Amygdala (tissue), 56 donors: ENCODE measurements at regions not wholly inside any gene's neighbourhood (a gene's known extent, or its start where the extent isn't known, plus 50 kb on each side); places are given as distances from the start of the nearest gene placed in this dataset.
"Not testable (repeated sequence)": the region's sequence is repeated elsewhere in the genome, so short reads cannot be mapped to it uniquely, and the experiment has no call there.

Experiments used
- DNase-seq, 56 donors: peaks; one replicate each; lab custom pipeline; 2025; lab: John Stamatoyannopoulos, UW

DNA sequence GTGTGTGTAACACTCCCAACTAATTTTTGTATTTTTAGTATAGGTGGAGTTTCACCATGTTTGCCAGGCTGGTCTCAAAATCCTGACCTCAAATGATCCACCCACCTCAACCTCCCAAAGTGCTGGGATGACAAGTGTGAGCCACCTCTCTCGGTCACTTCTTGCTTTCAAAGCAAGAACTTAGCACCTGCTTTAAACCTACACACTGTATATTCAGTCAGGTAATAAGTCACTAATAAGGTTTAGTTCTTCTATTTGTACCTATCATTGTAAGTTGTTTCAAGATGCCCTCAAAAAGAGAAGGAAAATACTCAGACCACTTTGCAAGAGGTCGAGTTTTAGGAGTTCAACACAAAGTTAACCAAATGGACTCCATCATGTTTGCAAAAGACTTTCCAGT lies 431.3 kb downstream of the MRPL39 start:
- no peak for DNase-seq

DNA sequence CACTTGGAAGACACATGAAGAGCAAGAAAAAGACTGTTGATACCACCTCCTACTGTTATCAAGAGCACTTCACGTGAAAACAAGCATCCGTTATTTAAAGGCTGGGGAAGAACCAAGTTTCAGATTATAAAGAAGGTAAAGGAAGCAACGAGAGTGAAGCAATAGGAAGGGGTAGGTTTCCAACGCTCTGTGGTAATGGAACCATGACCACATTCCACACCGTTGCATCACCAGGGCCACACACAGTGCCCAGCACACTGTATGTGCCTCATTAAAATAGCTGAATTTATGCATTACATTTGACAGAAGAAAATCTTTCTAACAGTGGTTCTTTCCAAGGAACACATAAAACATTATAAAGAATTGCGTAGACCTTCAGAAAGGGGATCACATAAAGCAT lies 435.8 kb downstream of the MRPL39 start:
- no peak for DNase-seq

DNA sequence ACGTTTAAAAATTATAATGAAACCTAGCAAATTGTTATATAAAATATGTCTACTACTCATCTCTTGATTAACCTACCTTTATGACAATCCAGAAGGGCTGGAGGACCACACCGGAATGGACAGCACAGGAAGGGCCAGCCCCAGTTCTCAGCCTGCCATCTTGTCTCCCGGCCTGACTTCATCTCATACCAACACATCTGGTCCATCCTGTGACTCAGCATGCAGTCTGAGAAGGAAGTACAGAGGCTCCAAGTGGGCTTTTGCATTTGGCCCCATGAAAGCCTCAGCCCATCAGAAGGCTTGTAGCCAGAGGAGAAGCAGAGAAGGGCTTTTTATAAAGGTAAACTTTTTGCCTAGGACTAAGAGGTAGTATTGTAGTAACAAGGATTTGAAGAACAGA lies 436.6 kb downstream of the MRPL39 start:
- DNase-seq = no peak

DNA sequence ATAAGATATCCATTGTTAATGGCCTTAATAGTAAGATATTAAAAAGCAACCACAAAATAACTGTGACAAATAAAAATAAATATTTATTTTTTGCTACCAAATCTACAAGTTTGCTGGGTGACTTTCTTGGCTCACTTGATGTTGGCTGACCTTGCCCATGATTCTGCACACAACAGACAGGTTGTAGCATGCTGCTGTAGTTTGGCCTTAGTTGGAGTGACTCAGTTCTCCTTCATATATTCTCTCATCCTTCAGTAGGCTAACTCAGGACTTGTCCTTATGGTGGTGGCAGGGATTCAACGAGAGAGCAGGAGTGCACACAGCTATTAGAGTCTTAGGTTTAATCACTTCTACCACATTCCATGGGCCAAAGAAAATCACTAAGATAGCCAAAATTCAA lies 437.9 kb downstream of the MRPL39 start:
- no peak for DNase-seq

DNA sequence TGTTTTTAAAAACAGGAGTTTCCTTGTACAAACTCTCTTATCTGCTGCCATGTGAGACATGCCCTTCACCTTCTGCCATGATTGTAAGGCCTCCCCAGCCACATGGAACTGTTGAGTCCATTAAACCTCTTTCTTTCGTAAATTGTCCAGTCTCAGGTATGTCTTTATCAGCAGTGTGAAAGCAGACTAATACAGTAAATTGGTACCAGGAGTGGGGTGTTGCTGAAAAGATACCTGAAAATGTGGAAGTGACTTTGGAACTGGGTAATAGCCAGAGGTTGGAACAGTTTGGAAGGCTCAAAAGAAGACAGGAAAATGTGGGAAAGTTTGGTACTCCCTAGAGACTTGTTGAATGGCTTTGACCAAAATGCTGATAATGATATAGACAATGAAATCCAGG lies 440.4 kb downstream of the MRPL39 start:
- DNase-seq = not testable (repeated sequence)

DNA sequence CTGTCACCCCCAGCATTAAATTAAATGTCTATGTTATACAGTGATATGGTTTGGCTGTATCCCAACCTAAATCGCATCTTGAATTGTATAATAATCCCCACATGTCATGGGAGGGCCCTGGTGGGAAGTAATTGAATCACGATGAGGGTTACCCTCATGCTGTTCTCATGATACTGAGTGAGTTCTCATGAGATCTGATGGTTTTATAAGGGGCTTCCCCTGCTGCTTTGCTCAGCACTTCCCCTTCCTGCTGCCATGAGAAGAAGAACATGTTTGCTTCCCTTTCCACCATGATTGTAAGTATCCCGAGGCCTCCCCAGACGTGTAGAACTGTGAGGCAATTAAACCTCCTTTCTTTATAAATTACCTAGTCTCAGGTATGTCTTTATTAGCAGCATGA lies 445.7 kb downstream of the MRPL39 start:
- DNase-seq = no peak

DNA sequence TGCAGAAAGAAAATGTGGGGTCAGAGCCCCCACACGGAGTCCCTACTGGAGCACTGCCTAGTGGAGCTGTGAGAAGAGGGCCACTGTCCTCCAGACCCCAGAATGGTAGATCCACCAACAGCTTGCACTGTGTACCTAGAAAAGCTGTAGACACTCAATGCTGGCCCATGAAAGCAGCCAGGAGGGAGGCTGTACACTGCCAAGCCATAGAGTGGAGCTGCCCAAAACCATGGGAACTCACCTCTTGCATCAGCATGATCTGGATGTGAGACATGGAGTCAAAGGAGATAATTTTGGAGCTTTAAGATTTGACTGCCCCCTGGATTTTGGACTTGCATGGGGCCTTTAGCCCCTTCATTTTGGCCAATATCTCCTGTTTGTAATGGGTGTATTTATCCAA lies 452.3 kb downstream of the MRPL39 start:
- DNase-seq = not testable (repeated sequence)

DNA sequence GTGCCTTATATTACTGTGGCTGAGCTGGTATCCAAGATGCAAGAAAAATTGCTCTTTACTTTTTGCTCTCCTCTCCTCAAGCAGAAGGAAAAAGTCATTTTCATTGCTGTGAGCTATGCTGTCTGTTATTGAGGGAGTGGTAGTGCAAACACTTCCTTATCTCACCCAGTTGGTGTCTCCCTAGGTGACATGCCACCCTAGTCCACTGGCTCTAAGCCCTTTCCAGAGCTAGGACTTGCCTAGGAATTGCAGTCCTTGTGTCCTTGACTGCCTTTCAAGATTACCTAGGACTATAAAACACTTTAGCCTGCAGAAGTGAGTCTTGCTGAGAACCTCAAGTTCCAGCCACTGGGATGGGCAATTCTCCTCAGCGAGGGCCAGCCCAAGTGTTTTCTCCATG lies 458.3 kb downstream of the MRPL39 start:
- no peak for DNase-seq

DNA sequence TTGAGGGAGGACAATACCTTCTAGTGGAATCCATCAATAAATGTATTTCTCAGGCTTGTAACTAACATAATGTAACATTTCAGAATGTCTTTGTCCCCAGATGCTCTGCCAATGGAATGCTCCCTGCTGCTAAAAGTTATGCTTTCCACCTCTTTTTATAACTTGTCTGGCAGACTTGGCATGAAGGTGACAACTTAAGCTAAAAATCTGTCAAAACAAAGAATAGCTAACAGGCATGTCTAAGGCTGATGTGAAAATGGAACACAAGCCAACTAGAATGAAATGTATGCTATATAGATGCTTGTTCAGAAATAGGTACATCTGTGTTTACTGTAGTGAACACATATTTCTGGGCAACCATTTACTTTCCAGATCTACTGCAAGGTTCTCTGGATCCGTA lies 467.9 kb downstream of the MRPL39 start:
- no peak for DNase-seq

DNA sequence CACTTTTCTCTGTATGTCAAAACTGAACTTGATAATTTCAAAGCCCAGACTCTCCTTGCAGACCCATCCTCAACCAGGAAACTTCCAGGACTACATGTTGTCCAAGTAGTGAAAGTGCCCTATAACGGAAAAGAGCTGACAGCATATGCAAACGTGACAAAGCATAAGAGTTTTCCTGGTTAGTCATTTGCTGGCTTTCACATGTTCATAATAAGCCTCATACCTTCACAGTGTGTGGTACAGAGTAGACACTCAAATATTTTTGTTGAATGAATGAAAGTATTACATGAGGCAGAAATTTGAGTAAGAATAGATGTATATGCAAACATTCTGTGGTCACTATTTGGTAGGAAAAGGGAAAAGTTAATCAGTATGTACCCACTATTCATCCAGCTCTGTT lies 473.3 kb downstream of the MRPL39 start:
- DNase-seq = no peak

DNA sequence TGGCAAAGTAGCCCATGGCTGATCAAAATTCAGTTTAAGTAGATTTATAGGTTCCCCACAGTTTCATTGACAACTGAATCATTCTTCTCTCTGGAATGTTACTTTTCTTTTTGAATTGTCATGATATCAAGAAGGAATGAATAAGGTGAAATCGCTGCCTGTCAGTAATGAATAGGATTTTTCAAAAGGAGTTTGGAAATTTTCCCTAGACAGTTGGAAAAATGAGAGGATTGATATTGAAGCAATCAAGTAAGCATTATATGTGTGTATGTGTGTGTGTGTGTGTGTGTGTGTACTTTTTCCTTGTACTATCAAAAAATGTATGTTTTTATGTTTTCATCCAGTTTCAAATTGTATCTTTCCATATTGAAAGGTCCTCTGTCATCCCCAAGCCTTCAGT lies 479.5 kb downstream of the MRPL39 start:
- no peak for DNase-seq

DNA sequence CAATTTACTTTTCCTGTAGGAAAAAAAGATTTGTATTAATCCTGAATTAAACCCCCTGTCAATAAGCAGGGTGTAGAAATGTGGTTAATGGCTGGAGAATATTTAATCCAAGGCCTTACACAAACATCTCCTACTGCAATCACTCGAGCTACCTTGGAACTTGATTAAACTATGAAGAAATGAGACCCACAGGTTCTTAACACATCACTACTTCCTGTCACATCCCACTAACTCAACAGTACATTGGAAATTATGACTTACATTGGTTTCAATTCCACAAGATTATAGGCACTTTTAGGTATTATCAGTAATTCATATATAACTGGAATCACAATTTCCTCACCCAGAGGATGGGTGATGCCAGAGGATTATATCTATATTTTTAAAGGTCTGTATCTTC lies 480.3 kb downstream of the MRPL39 start:
- DNase-seq = no peak

DNA sequence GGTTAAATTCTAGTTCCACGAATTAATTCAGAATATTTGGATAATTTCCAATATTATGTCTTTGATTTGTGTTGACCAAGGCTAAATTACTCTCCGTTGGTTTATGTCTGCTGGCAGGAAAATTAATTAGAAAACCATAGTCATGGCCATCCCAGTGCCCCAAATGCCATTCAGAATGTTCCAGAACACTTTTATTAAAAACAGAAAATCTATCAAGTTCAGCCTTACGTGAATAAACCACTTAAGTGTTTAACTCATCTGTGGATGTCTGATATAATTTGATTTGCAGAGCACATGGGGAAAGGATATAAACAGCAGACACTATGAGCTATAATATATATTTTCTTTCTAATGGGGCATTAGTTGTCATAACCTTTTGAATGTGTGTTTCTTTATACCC lies 480.7 kb downstream of the MRPL39 start:
- DNase-seq = no peak

DNA sequence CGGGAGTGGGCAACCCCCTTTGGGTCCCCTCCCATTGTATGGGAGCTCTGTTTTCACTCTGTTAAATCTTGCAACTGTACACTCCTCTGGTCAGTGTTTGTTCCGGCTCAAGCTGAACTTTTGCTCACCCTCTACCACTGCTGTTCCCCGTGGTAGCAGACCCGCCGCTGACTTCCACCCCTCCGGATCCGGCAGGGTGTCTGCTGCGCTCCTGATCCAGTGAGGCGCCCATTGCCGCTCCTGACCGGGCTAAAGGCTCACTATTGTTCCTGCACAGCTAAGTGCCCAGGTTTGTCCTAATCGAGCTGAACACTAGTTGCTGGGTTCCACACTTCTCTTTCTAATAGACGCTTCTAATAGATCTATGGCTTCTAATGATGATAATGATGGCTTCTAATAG lies 488.6 kb downstream of the MRPL39 start:
- DNase-seq = no peak

DNA sequence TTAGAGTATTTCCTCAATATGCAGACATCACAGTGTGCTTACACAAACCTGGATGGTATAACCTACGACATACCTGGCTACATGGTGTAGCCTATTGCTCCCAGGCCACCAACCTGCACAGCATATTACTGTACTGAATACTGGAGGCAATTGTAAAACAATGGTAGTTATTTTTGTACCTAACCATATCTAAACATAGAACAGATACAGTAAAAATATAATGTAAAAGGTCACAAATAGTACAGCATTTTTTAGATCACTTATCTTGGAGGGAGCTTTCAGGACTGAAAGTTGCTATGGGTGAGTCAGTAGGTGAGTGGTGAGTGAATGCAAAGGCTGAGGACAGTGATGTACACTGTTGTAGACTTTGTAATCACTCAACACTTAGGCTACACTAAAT lies 492.3 kb downstream of the MRPL39 start:
- DNase-seq = no peak

DNA sequence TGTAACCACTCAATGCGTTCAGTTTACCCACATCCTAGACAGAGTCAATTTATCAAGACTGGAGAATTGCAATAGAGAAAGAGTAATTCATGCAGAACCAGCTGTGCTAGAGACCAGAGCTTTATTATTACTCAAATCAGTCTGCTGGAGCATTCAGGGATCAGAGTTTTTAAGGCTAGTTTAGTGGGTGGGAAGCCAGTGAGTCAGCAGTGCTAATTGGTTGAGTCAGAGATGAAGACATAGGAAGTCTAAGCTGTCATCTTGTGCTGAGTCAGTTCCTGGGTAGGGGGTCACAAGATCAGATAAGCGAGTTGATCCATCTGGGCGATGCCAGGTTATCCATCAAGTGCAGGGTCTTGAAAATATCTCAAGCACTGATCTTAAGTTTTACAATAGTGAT lies 499.6 kb downstream of the MRPL39 start:
- DNase-seq = no peak

DNA sequence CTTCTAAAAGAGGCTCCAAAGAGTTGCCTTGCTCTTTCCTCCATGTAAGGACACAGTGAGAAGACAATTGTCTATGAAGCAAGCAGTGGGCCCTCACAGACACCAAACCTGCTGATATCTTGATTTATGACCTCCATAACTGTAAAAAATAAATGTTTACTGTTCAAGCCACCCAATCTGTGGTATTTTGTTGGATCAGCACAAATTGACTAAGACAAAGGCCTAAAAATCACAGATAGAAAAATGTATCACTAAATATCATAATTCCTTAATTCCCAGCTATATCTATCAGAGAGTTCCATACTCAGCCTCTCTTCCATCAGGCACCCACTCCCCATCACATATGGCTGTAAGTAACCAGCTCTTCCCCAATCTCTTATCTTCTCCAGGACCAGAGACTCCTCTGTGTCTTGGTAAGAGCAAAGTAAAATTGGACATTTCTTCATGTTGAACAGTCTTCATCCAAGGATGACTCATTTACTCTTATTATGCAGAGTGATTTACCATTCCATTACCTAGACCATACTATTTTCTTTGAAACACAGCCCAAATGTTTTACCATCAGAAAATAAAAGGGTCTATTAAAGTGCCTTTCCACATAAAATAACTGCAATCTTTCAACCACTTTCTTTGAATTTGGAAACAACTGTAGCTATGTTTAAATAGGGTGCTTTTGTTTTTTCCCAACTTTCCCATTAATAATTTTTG lies 503.6 kb downstream of the MRPL39 start:
- DNase-seq = no peak

DNA sequence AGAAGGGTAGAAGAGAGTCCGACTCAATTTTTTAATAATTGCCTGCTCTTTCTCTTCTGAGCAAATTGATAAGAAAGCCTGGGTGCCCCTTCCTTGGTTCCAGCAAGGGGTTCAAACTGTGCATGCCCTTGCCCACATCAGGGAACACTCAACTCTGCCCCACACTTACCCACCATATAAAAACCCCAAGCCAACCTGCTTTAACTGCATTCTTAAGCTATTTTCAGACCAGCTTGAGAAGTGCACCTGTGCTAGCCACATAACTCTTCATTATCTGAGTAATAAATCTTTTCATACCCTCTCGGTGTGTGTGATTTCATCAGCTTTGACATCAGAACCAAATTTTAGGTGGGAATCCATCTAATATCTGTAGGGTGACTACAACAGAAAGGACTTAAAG lies 509.6 kb downstream of the MRPL39 start:
- no peak for DNase-seq

DNA sequence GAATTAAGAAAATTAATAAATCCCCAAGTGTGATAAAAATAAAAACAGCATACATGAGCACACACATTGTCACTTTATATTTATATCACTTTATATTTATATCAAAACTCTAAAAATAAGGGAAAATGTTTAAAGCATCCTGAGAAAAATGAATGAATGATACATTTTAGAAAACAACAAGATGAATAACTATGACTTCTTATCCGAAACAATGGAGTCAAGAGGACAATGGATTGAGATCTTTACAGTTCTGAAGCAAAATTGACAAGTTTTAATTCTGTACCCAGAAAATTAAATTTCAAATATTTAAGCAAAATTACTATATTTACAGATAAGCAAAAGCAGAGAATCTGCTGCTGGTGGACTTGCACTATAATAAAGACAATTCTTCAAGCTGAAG lies 512.6 kb downstream of the MRPL39 start:
- no peak for DNase-seq

DNA sequence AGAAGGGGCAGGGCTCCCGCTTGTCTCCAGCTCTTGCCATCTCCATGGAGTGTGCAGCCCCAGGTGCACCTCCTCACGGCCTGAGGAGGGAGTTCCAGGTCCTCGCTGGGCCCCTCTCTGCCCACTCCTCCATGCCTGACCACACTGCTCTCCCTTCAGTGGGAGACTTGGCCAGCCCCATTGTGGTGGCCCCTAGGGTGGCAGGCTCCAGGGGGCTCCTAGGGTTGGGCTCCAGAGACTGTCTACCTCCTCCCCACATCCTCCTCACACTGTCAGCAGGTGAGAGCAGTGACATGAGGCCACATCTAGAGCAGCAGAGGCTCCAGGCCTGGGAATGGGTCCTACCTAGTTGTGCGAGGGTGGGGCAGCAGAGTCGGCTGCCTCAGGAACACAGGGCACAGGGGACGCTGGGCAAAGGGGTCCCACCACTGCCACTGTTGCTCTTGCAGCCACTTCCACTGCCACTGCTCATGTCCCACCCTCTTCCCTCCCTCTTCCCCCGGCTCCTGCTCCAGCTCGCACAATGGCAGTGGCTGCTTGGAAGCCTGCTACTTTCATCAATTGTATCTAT lies 514.8 kb downstream of the MRPL39 start:
- peak in 1 of 56 donors; percentile 0 for DNase-seq

DNA sequence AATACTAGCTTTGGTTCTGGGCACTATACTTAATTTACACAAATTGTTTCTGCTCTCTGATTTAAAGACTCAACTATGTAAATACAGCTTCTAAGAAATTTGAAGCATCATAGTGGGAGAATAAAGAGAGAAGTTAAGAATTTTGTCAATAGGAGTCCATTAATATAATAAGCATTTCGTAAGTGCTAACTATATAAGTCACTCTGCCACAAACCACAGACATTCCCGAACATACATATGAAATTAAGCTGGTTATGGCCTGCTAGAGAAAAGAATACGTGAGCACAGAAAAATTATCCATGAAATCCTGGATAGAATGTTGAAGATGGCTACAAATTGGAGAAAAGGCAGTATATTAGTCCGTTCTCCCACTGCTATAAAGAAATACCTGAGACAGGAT lies 526.2 kb downstream of the MRPL39 start:
- DNase-seq = no peak

DNA sequence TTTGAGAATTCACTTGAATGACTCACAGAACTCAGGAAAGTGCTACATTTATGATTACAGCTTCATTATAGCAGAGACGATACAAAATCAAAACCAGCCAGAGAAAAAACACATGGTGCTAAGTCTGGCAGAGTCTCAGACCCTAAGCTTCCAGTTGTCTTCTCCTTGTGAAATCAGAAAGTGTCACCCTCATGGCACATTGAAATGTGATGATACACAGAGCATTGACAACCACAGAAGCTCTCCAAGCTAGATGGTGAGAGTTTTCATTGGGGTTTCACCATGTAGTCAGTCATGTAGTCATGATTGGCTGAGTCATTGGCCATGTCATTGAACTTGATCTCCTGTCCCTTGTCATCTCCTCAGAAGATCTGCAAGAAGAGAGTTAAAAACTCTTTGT lies 526.6 kb downstream of the MRPL39 start:
- DNase-seq = no peak

DNA sequence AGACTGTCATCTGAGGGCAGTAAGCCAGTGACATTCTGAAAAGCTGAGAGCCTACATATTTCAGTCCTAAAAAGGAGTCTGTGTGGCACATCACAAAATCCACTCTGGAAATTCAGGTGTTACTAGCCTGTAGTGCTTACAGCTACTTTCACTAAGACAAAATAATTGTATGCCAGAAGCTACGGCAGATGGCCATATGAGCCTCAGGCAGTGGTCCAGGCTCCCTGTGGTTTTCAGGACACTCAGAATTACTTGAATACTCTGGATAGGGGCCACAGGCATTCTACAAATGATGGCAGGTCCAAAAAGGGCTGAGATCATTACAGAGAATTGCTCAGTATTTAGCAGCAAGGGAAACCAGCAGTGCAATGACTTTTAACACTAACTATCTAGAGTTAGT lies 527.1 kb downstream of the MRPL39 start:
- DNase-seq = no peak
